ENCODE measurements at regions not wholly inside any gene's neighbourhood (a gene's known extent, or its start where the extent isn't known, plus 50 kb on each side); places are given as distances from the start of the nearest gene placed in this dataset.

- Histone ChIP-seq H3K27me3 (peaks cover 0 to 17% (median 0%) of the 10 kb centered on the region in 4 donors), H3K4me1 (no peaks in the 10 kb centered on the region), H3K36me3 (no peaks in the 10 kb centered on the region), H3K9me3 (no peaks in the 10 kb centered on the region), H3K27ac (replicated peaks in 1 of 4) (no peak overlapping the region), H3K4me3 (no peak overlapping the region)
- TF ChIP-seq POLR2A (IDR thresholded peaks at IDR 0.05; ENCODE audit: low read depth) (no peak), CTCF (IDR thresholded peaks at IDR 0.05) (no peak), POLR2AphosphoS5 (IDR thresholded peaks at IDR 0.05) (no peak), EP300 (IDR thresholded peaks at IDR 0.05) (no peak)
- WGBS = 83% methylated on average over 5 of the region's 6 CpGs
- intact Hi-C loops (cut with DNase I) = no loop called here
- no peak for DNase-seq (ENCODE audit: extremely low spot score)
These were observed 90.9 kb upstream of the ZNF507 start for GRCh38 chr19:32254509-32254890.

GRCh38 chr19:32255536-32256295 lies 89.7 kb upstream of the ZNF507 start:
- peak; percentile 47 for DNase-seq (ENCODE audit: extremely low spot score)
- H3K4me3 ChIP-seq = no peak overlapping the region
- H3K36me3 ChIP-seq = no peaks in the 10 kb centered on the region
- intact Hi-C loops (cut with DNase I) = no loop called here
- TF ChIP-seq CTCF (IDR thresholded peaks at IDR 0.05) (no peak), POLR2AphosphoS5 (IDR thresholded peaks at IDR 0.05) (no peak), POLR2A (IDR thresholded peaks at IDR 0.05; ENCODE audit: low read depth) (no peak), EP300 (IDR thresholded peaks at IDR 0.05) (no peak)
- no peak overlapping the region for H3K27ac ChIP-seq (replicated peaks in 1 of 4)
- H3K9me3 ChIP-seq = no peaks in the 10 kb centered on the region
- no peaks in the 10 kb centered on the region for H3K4me1 ChIP-seq
- WGBS = 90% methylated on average over 7 of the region's 8 CpGs
- peaks cover 0 to 17% (median 0%) of the 10 kb centered on the region in 4 donors for H3K27me3 ChIP-seq

GRCh38 chr19:32256341-32256975 lies 89.0 kb upstream of the ZNF507 start:
- Histone ChIP-seq H3K4me1 (no peaks in the 10 kb centered on the region), H3K36me3 (no peaks in the 10 kb centered on the region), H3K4me3 (no peak overlapping the region), H3K9me3 (no peaks in the 10 kb centered on the region), H3K27me3 (peaks cover 0 to 12% (median 0%) of the 10 kb centered on the region in 4 donors), H3K27ac (replicated peaks in 1 of 4) (no peak overlapping the region)
- intact Hi-C loops (cut with DNase I) = no loop called here
- TF ChIP-seq CTCF (IDR thresholded peaks at IDR 0.05) (no peak), EP300 (IDR thresholded peaks at IDR 0.05) (no peak), POLR2A (IDR thresholded peaks at IDR 0.05; ENCODE audit: low read depth) (no peak), POLR2AphosphoS5 (IDR thresholded peaks at IDR 0.05) (no peak)
- 74% methylated on average over 15 of the region's 15 CpGs for WGBS
- DNase-seq (ENCODE audit: extremely low spot score) = peak; percentile 78

- no peak overlapping the region for H3K4me3 ChIP-seq
- no peaks in the 10 kb centered on the region for H3K36me3 ChIP-seq
- H3K9me3 ChIP-seq = no peaks in the 10 kb centered on the region
- H3K27me3 ChIP-seq = peaks cover 0 to 15% (median 0%) of the 10 kb centered on the region in 4 donors
- no peaks in the 10 kb centered on the region for H3K4me1 ChIP-seq
- intact Hi-C loops (cut with DNase I) = no loop called here
- no peak overlapping the region for H3K27ac ChIP-seq (replicated peaks in 1 of 4)
- DNase-seq (ENCODE audit: extremely low spot score) = peak; percentile 88
- TF ChIP-seq CTCF (IDR thresholded peaks at IDR 0.05) (no peak), POLR2A (IDR thresholded peaks at IDR 0.05; ENCODE audit: low read depth) (no peak), POLR2AphosphoS5 (IDR thresholded peaks at IDR 0.05) (no peak), EP300 (IDR thresholded peaks at IDR 0.05) (no peak)
- 79% methylated on average over 12 of the region's 12 CpGs for WGBS
These were observed 87.9 kb upstream of the ZNF507 start for GRCh38 chr19:32257326-32258073.

Data from esophagus muscularis mucosa (tissue), 4 donors.